Type B pancreatic cell (in vitro differentiated cells): ENCODE measurements at regions not wholly inside any gene's neighbourhood (a gene's known extent, or its start where the extent isn't known, plus 50 kb on each side); places are given as distances from the start of the nearest gene placed in this dataset.
A peak's percentile ranks its signal among the peaks of the same experiment; 100 is the strongest.

Source experiments
- DNase-seq: peaks from one replicate; pipeline ENCODE4 v3.0.0; 2021; ENCODE audit warnings: mixed read lengths; ENCODE audit not compliant: unreplicated experiment; ENCODE audit errors: extremely low spot score
- H3K27ac Mint-ChIP-seq: 2 replicates; pipeline ENCODE4 v1.8.0; 2021; ENCODE audit warnings: mild to moderate bottlenecking, mixed read lengths
- H3K27me3 Mint-ChIP-seq: 2 replicates; pipeline ENCODE4 v1.8.0; 2021; ENCODE audit warnings: mixed read lengths
- H3K36me3 Mint-ChIP-seq: 2 replicates; pipeline ENCODE4 v1.8.0; 2021; ENCODE audit warnings: mixed read lengths
- H3K4me1 Mint-ChIP-seq: one replicate; pipeline ENCODE4 v1.8.0; 2021; ENCODE audit warnings: mixed read lengths; ENCODE audit not compliant: unreplicated experiment
- H3K4me3 Mint-ChIP-seq: 2 replicates; pipeline ENCODE4 v1.8.0; 2021; ENCODE audit warnings: mild to moderate bottlenecking, mixed read lengths
- H3K9me3 Mint-ChIP-seq: 2 replicates; pipeline ENCODE4 v1.8.0; 2021; ENCODE audit warnings: mixed read lengths
- CTCF ChIP-seq: fragments of 200-600 bp; sonication (generic); conservative IDR thresholded peaks from 2 replicates; pipeline ENCODE4 v1.5.0; 2021; ENCODE audit warnings: antibody characterized with exemption, mild to moderate bottlenecking

- Mint-ChIP-seq H3K4me1 (peaks cover 12% of the 10 kb centered on the region), H3K27ac (no peak overlapping the region)
- TF ChIP-seq CTCF, result no peak
Observed at GRCh38 chr6:156620331-156620730, 156.8 kb upstream of the ARID1B start.

GRCh38 chr6:156618600-156619205 lies 158.5 kb upstream of the ARID1B start:
- no peak overlapping the region for H3K4me3 Mint-ChIP-seq
- no peaks in the 10 kb centered on the region for H3K27me3 Mint-ChIP-seq
- H3K9me3 Mint-ChIP-seq, result peaks cover 7% of the 10 kb centered on the region
- no peak for TF ChIP-seq CTCF
- H3K27ac Mint-ChIP-seq, result no peak overlapping the region
- H3K4me1 Mint-ChIP-seq, result peaks cover 12% of the 10 kb centered on the region
- DNase-seq, result no peak
- no peaks in the 10 kb centered on the region for H3K36me3 Mint-ChIP-seq

More at GRCh38 chr6:156620331-156620730, 156.8 kb upstream of the ARID1B start:
- Mint-ChIP-seq H3K36me3 (no peaks in the 10 kb centered on the region), H3K4me3 (no peak overlapping the region), H3K27me3 (no peaks in the 10 kb centered on the region), H3K9me3 (peaks cover 7% of the 10 kb centered on the region)
- no peak for DNase-seq

GRCh38 chr6:156617941-156618340 lies 159.2 kb upstream of the ARID1B start:
- no peak overlapping the region for H3K27ac Mint-ChIP-seq
- peaks cover 11% of the 10 kb centered on the region for H3K9me3 Mint-ChIP-seq
- H3K27me3 Mint-ChIP-seq, result no peaks in the 10 kb centered on the region
- H3K36me3 Mint-ChIP-seq, result no peaks in the 10 kb centered on the region
- peaks cover 12% of the 10 kb centered on the region for H3K4me1 Mint-ChIP-seq
- H3K4me3 Mint-ChIP-seq, result no peak overlapping the region
- TF ChIP-seq CTCF, result no peak
- no peak for DNase-seq

GRCh38 chr6:156617376-156617775 lies 159.8 kb upstream of the ARID1B start:
- no peak for TF ChIP-seq CTCF
- peaks cover 12% of the 10 kb centered on the region for H3K4me1 Mint-ChIP-seq
- no peaks in the 10 kb centered on the region for H3K27me3 Mint-ChIP-seq
- no peaks in the 10 kb centered on the region for H3K36me3 Mint-ChIP-seq
- peak overlapping the region; percentile 70 for H3K27ac Mint-ChIP-seq
- peaks cover 16% of the 10 kb centered on the region for H3K9me3 Mint-ChIP-seq
- DNase-seq, result no peak
- H3K4me3 Mint-ChIP-seq, result no peak overlapping the region

GRCh38 chr6:156616495-156616894 lies 160.7 kb upstream of the ARID1B start:
- Mint-ChIP-seq H3K9me3 (peaks cover 16% of the 10 kb centered on the region), H3K27ac (no peak overlapping the region), H3K4me3 (no peak overlapping the region), H3K4me1 (peaks cover 12% of the 10 kb centered on the region), H3K36me3 (no peaks in the 10 kb centered on the region), H3K27me3 (no peaks in the 10 kb centered on the region)
- TF ChIP-seq CTCF, result no peak
- DNase-seq, result no peak

DNA sequence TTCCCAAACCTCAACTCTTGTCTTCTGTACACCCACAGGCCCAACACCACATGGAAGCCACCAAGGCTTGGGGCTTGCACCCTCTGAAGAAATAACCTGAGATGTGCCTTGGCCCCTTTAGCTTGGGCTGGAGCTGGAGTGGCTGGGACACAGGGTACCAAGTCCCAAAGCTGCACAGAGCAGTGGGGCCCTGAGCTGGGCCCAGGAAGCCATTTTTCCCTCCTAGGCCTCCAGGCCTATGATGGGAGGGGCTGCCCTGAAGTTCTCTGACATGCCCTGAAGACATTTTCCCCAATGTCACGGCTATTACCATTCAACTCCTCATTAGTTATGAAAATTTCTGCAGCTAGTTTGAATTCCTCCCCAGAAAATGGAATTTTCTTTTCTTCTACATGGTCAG lies 163.2 kb upstream of the ARID1B start:
- Mint-ChIP-seq H3K4me3 (no peak overlapping the region), H3K36me3 (no peaks in the 10 kb centered on the region), H3K27me3 (no peaks in the 10 kb centered on the region), H3K9me3 (peaks cover 16% of the 10 kb centered on the region), H3K27ac (no peak overlapping the region), H3K4me1 (peaks cover 12% of the 10 kb centered on the region)
- no peak for TF ChIP-seq CTCF
- no peak for DNase-seq
